ENCODE measurements at regions not wholly inside any gene's neighbourhood (a gene's known extent, or its start where the extent isn't known, plus 50 kb on each side); places are given as distances from the start of the nearest gene placed in this dataset.

- in situ Hi-C loops (cut with MboI; ENCODE audit: low sequenced_read_pairs, unreplicated experiment), result no loop called here
- no peak for DNase-seq (ENCODE audit: low spot score)
- TF ChIP-seq, protein P1, sequence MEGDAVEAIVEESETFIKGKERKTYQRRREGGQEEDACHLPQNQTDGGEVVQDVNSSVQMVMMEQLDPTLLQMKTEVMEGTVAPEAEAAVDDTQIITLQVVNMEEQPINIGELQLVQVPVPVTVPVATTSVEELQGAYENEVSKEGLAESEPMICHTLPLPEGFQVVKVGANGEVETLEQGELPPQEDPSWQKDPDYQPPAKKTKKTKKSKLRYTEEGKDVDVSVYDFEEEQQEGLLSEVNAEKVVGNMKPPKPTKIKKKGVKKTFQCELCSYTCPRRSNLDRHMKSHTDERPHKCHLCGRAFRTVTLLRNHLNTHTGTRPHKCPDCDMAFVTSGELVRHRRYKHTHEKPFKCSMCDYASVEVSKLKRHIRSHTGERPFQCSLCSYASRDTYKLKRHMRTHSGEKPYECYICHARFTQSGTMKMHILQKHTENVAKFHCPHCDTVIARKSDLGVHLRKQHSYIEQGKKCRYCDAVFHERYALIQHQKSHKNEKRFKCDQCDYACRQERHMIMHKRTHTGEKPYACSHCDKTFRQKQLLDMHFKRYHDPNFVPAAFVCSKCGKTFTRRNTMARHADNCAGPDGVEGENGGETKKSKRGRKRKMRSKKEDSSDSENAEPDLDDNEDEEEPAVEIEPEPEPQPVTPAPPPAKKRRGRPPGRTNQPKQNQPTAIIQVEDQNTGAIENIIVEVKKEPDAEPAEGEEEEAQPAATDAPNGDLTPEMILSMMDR (IDR thresholded peaks at IDR 0.05; ENCODE audit: borderline replicate concordance, control extremely low read depth, extremely low read depth, insufficient read depth, missing control alignments), result no peak
Measured at GRCh38 chr12:126581655-126582054, 1516.4 kb downstream of the AACS start.

GRCh38 chr12:126582231-126582630 is 1517.0 kb downstream of the AACS start:
- TF ChIP-seq, protein P1 (IDR thresholded peaks at IDR 0.05; ENCODE audit: borderline replicate concordance, control extremely low read depth, extremely low read depth, insufficient read depth, missing control alignments), result no peak
- no peak for DNase-seq (ENCODE audit: low spot score)
- in situ Hi-C loops (cut with MboI; ENCODE audit: low sequenced_read_pairs, unreplicated experiment), result no loop called here

- in situ Hi-C loops (cut with MboI; ENCODE audit: low sequenced_read_pairs, unreplicated experiment), result no loop called here
- TF ChIP-seq, protein P1 (IDR thresholded peaks at IDR 0.05; ENCODE audit: borderline replicate concordance, control extremely low read depth, extremely low read depth, insufficient read depth, missing control alignments), result no peak
Measured at GRCh38 chr12:126588586-126589249, 1523.5 kb downstream of the AACS start.

DNA sequence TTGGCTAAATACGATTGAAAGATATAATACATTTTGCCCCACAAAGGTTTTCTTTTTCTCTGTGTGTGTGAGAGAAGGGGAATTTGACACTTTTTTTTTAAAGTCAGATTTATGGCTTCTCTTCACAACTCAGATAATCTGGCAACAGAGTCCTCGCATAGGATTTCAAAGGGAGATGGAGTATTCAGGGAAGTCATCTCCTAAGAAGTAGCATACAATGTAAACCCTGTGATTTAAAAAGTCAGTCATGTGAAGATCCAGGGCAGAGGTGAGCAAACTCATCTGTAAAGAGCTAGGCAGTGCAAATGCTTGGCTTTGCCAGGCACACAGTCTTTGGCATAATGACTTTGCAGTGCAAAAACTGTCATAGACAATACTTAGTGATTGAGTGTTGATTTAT is 1526.3 kb downstream of the AACS start:
- no peak for DNase-seq (ENCODE audit: low spot score)
- TF ChIP-seq, protein P1 (IDR thresholded peaks at IDR 0.05; ENCODE audit: borderline replicate concordance, control extremely low read depth, extremely low read depth, insufficient read depth, missing control alignments), result no peak
- in situ Hi-C loops (cut with MboI; ENCODE audit: low sequenced_read_pairs, unreplicated experiment), result no loop called here

More at GRCh38 chr12:126588586-126589249, 1523.5 kb downstream of the AACS start:
- DNase-seq (ENCODE audit: low spot score), result no peak

DNA sequence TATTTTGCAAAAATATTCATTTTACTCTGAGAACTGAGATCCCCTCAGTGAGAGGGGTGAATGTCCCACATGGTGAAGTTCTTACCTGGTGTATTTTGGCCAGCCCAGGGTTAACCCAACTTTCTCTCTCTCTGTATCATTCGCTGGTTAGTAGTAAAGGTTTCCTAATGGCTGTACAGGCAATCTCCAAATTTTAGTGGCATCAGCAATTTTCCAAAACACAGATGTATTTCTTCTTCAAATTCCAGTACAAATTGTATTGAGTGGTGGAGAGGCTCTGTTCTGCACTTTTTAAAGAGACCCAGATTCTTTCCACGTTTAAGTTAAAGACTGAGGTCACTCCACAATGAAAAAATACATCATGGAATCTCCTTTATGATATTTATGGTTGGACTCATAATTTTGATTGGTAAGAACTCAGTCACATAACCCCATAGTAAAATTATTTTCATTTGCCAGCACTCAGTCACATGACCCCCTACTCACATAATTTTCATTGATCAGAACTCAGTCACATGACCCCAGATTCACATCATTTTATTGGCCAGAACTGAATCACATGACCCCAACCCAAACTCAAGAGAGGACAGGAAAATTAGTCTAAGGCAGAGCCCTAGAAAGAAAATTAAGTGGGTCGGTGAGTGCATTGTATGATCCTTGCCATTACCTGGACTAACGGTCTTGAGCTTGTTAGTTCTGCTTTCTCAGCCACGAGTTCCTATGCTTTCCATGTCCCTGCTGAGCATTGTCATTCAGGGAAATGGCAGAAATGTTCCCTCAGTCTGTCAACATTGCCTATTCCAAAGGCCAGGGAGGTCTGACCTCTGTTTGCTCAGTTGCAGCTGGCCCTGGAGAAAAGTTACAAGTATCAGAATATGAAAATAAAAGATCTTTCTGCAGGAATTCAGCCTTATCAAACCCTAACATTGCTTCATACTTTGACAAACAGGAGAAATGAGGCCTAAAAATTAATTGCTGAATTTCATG is 1536.2 kb downstream of the AACS start:
- DNase-seq (ENCODE audit: low spot score), result no peak
- in situ Hi-C loops (cut with MboI; ENCODE audit: low sequenced_read_pairs, unreplicated experiment), result no loop called here
- TF ChIP-seq, protein P1 (IDR thresholded peaks at IDR 0.05; ENCODE audit: borderline replicate concordance, control extremely low read depth, extremely low read depth, insufficient read depth, missing control alignments), result no peak

GRCh38 chr12:126602612-126603011 is 1537.4 kb downstream of the AACS start:
- TF ChIP-seq, protein P1 (IDR thresholded peaks at IDR 0.05; ENCODE audit: borderline replicate concordance, control extremely low read depth, extremely low read depth, insufficient read depth, missing control alignments), result no peak
- in situ Hi-C loops (cut with MboI; ENCODE audit: low sequenced_read_pairs, unreplicated experiment), result no loop called here
- no peak for DNase-seq (ENCODE audit: low spot score)

Data from GM13976 (cell line).